ENCODE measurements at regions not wholly inside any gene's neighbourhood (a gene's known extent, or its start where the extent isn't known, plus 50 kb on each side); places are given as distances from the start of the nearest gene placed in this dataset.

DNA sequence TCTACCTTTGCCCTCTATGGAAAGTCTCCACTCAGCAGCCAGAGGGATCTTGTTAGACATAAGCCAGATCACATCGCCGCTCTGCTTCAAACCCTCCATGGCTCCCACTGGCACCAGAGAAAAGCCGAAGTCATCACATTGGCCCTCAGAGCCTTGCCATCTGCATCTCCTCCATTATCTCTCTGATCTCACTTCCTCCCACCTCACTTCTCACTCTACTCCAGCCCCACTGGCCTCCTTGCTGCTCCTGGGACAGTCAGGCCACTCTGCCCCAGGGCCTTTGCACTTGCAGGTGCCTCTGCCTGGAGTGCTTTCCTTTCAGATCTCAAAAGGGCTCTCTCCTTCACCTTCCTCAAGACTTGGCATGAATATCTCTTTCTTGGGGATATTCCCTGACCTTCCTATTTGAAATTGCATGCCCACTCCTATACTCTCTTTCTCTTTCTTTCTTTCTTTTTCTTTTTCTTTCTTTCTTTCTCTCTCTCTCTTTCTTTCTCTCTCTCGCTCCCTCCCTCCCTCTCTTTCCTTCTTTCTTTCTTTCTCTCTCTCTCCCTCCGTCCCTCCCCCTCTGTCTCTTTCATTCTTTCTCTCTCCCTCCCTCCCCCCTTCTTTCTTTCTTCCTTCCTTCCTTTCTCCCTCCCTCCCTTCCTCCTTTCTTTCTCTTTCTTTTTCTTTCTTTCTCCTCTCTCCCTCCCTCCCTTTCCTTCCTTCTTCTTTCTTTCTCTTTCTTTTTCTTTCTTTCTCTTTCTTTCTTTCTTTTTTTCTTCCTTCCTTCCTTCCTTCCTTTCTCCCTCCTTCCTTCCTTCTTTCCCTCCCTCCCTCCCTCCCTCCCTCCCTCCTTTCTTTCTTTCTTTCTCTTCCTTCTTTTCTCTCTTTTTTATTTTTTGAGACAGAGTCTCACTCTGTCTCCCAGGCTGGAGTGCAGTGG, 96.0 kb upstream of the CASZ1 start:
- Mint-ChIP-seq H3K9me3 (no peaks in the 10 kb centered on the region), H3K4me3 (no peak overlapping the region), H3K4me1 (peaks cover 6% of the 10 kb centered on the region), H3K36me3 (ENCODE audit: insufficient read depth) (no peaks in the 10 kb centered on the region), H3K27me3 (peaks cover 46% of the 10 kb centered on the region), H3K27ac (ENCODE audit: low read depth) (no peak overlapping the region)
- ATAC-seq (replicated peaks; ENCODE audit: extremely low read depth, poor library complexity, severe bottlenecking), result no peak
- DNase-seq (ENCODE audit: low spot score in 2 of 2), result no peak

DNA sequence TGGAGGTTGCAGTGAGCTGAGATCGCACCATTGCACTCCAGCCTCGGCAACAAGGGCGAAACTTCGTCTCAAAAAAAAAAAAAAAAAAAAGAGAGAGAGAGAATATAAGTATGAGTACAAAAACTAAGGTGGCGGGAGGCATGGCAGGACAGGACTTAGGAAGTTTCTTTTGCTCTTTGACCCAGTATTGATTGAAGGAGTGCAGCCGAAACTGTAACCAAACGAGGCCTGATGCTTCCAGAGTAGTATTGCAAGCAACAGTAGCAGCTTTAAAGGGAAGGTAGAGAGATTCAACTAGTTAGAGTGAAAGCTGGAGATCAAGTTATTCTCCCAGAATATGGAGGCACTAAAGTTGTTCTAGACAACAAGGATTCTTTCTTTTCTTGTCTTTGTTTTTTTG, 99.2 kb upstream of the CASZ1 start:
- no peaks in the 10 kb centered on the region for H3K9me3 Mint-ChIP-seq
- peaks cover 44% of the 10 kb centered on the region for H3K27me3 Mint-ChIP-seq
- H3K4me3 Mint-ChIP-seq, result no peak overlapping the region
- no peak for DNase-seq (ENCODE audit: low spot score in 2 of 2)
- H3K27ac Mint-ChIP-seq (ENCODE audit: low read depth), result no peak overlapping the region
- peaks cover 2% of the 10 kb centered on the region for H3K36me3 Mint-ChIP-seq (ENCODE audit: insufficient read depth)
- no peaks in the 10 kb centered on the region for H3K4me1 Mint-ChIP-seq
- no peak for ATAC-seq (replicated peaks; ENCODE audit: extremely low read depth, poor library complexity, severe bottlenecking)

DNA sequence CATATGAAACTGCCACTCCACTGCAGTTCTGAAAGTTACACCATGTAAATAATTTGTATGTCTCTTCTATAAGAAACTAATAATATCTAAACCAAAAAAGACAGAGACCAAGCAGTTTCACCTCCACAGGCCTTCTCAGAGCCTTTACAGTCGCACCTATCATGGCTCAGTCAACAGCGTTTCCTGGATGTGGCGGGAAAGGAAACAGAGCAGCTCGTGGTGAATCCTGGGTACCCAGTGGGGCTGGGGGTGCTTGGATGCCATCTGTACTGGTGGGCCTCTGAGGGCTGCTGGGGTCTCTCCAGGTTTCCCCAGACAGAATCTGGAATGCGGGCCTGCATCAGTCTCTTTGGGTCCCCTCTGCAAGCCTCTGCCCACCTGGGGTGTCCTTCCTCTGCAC, 100.2 kb upstream of the CASZ1 start:
- Mint-ChIP-seq H3K27ac (ENCODE audit: low read depth) (no peak overlapping the region), H3K36me3 (ENCODE audit: insufficient read depth) (peaks cover 2% of the 10 kb centered on the region), H3K4me1 (no peaks in the 10 kb centered on the region), H3K27me3 (peaks cover 34% of the 10 kb centered on the region), H3K9me3 (no peaks in the 10 kb centered on the region), H3K4me3 (no peak overlapping the region)
- DNase-seq (ENCODE audit: low spot score in 2 of 2), result no peak
- no peak for ATAC-seq (replicated peaks; ENCODE audit: extremely low read depth, poor library complexity, severe bottlenecking)

DNA sequence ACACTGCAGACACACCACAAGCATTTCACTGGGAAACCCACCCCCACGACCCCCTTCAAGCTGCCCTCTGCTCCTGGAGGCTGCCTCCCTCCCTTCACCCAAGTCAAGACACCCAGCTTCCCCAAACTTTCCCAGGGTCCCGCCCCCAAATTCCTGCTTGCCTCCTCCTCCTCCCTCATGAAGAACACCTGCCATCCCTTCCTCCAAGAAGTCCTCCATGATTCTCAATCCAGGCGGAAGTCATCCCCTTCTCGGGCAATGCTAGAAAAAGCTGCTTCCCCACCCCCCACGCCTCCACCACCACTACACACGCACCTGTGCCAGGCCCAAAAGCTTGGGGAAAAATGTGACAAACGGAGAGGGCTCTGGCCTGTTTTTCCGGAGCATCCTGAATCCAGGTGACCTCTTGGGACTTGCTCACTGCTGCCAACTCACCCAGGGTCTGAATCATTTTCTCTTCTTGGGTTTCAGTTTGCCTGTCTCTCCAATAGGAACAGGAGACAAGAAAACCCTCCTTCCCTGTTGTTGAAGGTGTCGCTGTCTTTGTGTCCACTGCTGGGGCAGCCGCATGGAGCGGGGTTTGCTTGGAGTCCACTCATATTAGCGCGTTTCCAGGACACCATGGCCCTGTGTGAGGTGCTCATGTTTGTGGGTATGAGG, 101.0 kb upstream of the CASZ1 start:
- Mint-ChIP-seq H3K27me3 (peaks cover 26% of the 10 kb centered on the region), H3K4me1 (no peaks in the 10 kb centered on the region), H3K9me3 (no peaks in the 10 kb centered on the region), H3K36me3 (ENCODE audit: insufficient read depth) (peaks cover 2% of the 10 kb centered on the region), H3K4me3 (no peak overlapping the region), H3K27ac (ENCODE audit: low read depth) (no peak overlapping the region)
- ATAC-seq (replicated peaks; ENCODE audit: extremely low read depth, poor library complexity, severe bottlenecking) (no peak), DNase-seq (ENCODE audit: low spot score in 2 of 2) (no peak)

DNA sequence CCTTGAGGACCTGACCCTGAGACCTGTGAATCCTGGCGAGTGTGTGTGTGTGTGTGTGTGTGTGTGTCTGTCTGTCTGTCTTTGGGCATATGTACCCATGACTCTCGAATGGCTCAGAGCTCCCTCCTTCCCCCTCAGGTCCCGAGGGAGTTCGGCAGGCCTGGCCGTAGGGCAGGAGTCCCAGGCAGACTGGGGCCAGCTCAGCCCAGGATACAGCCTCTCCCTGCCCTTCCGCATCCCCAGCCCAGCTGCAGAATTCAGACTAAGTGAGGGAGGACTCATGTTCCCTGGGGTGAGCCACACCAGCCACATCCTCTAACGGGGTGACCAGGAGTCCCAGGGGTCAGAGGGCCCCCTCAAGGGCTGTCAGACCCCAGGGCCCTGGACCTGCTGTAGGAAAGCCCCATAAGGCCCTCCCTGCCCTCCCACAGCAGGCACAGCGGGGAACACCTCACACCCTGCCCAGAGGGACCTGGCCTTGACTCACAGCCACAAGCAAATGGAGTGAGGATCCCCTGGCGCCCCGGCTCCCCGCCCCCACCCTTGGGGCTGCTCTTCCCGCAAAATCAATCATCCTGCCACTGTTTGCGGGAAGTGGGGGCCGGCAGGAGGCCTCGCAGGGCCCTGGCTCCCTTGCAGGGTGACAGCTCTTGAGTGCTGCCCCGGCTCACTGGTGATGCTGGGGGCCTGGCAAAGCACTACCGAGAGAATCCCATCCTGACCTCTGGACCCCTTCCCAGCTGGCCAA, 101.7 kb upstream of the CASZ1 start:
- no peaks in the 10 kb centered on the region for H3K4me1 Mint-ChIP-seq
- DNase-seq (ENCODE audit: low spot score in 2 of 2), result no peak
- no peak for ATAC-seq (replicated peaks; ENCODE audit: extremely low read depth, poor library complexity, severe bottlenecking)

DNA sequence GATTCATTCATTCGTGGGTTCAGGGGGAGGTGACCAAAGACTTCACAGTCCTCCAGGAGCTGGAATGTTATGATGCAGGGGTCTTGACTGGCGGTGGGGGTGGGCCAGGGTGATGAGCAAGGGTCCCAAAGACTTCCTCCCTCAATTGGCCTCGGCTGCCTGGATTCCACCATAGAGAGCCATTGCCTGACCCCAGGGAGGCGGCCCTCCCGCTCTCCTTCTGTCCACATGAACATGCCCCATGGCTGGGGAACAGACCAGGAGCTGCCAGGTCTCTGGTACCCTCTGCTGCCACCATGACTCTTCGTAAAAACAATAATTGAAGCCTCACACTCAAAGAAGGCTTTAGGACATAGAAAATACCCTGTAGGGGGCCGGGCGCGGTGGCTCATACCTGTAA, 102.5 kb upstream of the CASZ1 start:
- Mint-ChIP-seq H3K27me3 (peaks cover 19% of the 10 kb centered on the region), H3K27ac (ENCODE audit: low read depth) (no peak overlapping the region), H3K4me3 (no peak overlapping the region), H3K9me3 (no peaks in the 10 kb centered on the region), H3K36me3 (ENCODE audit: insufficient read depth) (peaks cover 2% of the 10 kb centered on the region), H3K4me1 (peaks cover 2% of the 10 kb centered on the region)
- no peak for ATAC-seq (replicated peaks; ENCODE audit: extremely low read depth, poor library complexity, severe bottlenecking)
- no peak for DNase-seq (ENCODE audit: low spot score in 2 of 2)

More for the DNA sequence above, 101.7 kb upstream of the CASZ1 start:
- no peak overlapping the region for H3K27ac Mint-ChIP-seq (ENCODE audit: low read depth)
- H3K27me3 Mint-ChIP-seq, result peaks cover 19% of the 10 kb centered on the region
- no peak overlapping the region for H3K4me3 Mint-ChIP-seq
- no peaks in the 10 kb centered on the region for H3K9me3 Mint-ChIP-seq
- H3K36me3 Mint-ChIP-seq (ENCODE audit: insufficient read depth), result peaks cover 2% of the 10 kb centered on the region

DNA sequence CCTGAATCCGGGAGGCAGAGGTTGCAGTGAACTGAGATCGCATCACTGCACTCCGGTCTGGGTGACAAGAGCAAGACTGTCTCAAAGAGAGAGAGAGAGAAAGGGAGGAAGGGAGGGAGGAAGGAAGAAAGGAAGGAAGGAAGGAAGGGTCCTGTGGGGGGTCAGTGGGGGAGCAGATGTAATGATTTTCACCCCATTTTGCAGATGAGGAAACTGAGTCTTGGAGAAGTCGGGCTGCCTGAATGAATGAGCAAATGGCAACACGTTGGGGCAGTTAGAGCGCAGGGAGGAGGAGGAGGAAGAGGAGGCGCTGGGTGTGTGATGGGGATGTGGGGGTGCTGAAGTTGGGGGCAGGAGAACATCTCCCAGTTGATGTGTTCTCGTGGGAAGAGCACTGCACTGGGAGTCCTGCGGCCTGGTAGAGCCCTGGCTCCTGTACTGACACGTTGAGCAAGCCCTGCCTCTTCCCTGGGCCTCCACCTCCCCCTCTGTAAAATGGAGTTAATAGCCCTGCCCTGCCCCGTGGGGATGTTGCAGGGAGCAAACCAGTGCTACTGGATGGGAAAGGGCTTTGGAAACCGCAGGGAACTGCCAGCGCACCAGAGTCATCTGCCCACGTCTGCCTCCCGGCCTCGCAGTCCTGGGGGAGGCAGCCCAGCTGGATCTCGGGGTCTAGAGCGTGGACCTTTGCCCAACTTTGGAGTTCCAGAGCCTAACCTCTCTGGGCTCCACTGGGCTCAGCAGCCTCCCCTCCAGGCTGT, 103.2 kb upstream of the CASZ1 start:
- DNase-seq (ENCODE audit: low spot score in 2 of 2), result no peak
- no peaks in the 10 kb centered on the region for H3K9me3 Mint-ChIP-seq
- no peak for ATAC-seq (replicated peaks; ENCODE audit: extremely low read depth, poor library complexity, severe bottlenecking)
- H3K27me3 Mint-ChIP-seq, result peaks cover 19% of the 10 kb centered on the region
- peaks cover 8% of the 10 kb centered on the region for H3K4me1 Mint-ChIP-seq
- no peak overlapping the region for H3K4me3 Mint-ChIP-seq
- H3K36me3 Mint-ChIP-seq (ENCODE audit: insufficient read depth), result peaks cover 2% of the 10 kb centered on the region
- H3K27ac Mint-ChIP-seq (ENCODE audit: low read depth), result no peak overlapping the region

DNA sequence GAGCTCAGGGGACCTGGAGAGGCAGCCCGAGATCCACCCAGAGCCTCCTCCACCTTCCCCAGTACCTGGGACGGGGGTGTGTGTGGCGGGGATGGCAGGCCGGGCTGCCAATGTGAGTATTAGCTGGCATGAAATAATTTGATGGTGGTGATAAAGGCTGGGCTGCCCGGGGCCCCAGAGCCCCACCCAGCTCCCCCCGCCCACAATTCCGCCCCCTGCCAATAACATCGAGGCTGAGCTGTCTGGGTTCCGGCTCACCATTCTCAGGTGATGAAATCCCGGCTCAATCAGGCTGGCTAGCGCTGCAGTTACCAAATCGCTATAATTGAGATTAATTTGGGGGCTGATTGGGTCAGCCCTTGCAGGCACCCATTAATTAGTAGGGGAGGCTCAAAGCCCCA, 103.8 kb upstream of the CASZ1 start:
- no peak overlapping the region for H3K27ac Mint-ChIP-seq (ENCODE audit: low read depth)
- no peak overlapping the region for H3K4me3 Mint-ChIP-seq
- peaks cover 14% of the 10 kb centered on the region for H3K4me1 Mint-ChIP-seq
- H3K9me3 Mint-ChIP-seq, result no peaks in the 10 kb centered on the region
- H3K36me3 Mint-ChIP-seq (ENCODE audit: insufficient read depth), result peaks cover 2% of the 10 kb centered on the region
- ATAC-seq (replicated peaks; ENCODE audit: extremely low read depth, poor library complexity, severe bottlenecking) (no peak), DNase-seq (ENCODE audit: low spot score in 2 of 2) (no peak)
- H3K27me3 Mint-ChIP-seq, result peaks cover 19% of the 10 kb centered on the region

DNA sequence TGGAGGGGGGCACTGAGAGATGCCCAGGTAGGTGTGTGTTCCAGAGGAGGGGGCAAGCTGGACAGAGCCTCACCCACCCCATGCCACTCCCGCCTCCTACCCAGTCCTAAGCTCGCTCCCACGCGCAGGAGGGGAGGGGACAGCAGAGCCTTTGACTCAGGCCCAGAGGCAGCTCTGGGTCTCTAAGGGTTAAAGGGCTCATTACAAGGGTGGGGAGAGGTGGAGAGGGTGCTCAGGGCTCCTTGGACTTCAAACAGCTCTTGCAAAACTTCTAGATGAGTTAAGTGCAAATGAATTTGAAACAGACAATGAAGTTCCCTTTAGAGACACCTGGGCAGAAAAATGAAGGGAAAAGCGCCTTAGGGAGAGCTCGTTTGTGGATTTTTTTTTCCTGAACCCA, 104.2 kb upstream of the CASZ1 start:
- Mint-ChIP-seq H3K4me1 (peaks cover 14% of the 10 kb centered on the region), H3K27me3 (peaks cover 19% of the 10 kb centered on the region), H3K4me3 (no peak overlapping the region), H3K9me3 (no peaks in the 10 kb centered on the region), H3K36me3 (ENCODE audit: insufficient read depth) (peaks cover 2% of the 10 kb centered on the region), H3K27ac (ENCODE audit: low read depth) (no peak overlapping the region)
- DNase-seq (ENCODE audit: low spot score in 2 of 2) (no peak), ATAC-seq (replicated peaks; ENCODE audit: extremely low read depth, poor library complexity, severe bottlenecking) (no peak)

DNA sequence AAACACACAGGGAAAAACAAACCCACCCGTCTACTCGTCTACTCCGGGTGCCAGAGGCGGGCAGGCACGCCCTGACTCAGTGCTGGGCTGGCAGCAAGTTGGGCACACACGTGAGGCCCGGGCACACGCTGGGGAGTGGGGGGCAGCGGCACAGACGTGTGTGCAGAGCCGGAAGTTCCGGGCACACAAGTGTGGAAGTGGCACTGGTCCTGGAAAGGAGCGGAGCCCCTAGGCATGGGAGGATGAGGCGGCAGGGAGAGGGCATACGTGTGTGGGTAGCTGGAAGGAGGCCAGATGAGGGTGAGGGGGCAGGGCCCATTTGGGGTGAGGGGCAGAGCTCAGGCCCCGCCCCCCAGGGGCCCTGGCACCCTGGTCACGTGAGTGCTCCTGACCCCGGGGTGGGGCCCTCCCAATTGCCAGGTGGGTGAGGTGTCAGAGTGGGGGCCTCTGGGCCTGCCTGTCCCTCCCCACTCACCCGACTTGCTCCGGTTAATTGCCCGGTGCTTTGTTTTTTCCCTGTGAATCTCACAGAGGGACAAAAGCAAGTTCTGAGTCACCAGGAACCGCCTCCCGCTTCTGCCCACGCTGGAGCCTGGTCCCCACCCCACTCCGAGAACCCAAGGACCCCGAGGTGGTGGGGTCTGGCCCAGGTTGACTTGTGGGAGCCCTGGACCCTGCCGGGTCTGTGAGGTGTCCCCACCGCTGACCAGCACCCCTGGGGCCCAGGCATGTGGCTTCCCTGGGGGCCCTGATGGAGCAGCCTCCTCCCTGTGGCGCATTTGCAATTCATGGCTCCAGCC, 104.8 kb upstream of the CASZ1 start:
- H3K27ac Mint-ChIP-seq (ENCODE audit: low read depth), result no peak overlapping the region
- ATAC-seq (replicated peaks; ENCODE audit: extremely low read depth, poor library complexity, severe bottlenecking) (no peak), DNase-seq (ENCODE audit: low spot score in 2 of 2) (no peak)
- peaks cover 14% of the 10 kb centered on the region for H3K4me1 Mint-ChIP-seq
- H3K4me3 Mint-ChIP-seq, result no peak overlapping the region
- peaks cover 2% of the 10 kb centered on the region for H3K36me3 Mint-ChIP-seq (ENCODE audit: insufficient read depth)
- H3K9me3 Mint-ChIP-seq, result no peaks in the 10 kb centered on the region
- H3K27me3 Mint-ChIP-seq, result peaks cover 19% of the 10 kb centered on the region

DNA sequence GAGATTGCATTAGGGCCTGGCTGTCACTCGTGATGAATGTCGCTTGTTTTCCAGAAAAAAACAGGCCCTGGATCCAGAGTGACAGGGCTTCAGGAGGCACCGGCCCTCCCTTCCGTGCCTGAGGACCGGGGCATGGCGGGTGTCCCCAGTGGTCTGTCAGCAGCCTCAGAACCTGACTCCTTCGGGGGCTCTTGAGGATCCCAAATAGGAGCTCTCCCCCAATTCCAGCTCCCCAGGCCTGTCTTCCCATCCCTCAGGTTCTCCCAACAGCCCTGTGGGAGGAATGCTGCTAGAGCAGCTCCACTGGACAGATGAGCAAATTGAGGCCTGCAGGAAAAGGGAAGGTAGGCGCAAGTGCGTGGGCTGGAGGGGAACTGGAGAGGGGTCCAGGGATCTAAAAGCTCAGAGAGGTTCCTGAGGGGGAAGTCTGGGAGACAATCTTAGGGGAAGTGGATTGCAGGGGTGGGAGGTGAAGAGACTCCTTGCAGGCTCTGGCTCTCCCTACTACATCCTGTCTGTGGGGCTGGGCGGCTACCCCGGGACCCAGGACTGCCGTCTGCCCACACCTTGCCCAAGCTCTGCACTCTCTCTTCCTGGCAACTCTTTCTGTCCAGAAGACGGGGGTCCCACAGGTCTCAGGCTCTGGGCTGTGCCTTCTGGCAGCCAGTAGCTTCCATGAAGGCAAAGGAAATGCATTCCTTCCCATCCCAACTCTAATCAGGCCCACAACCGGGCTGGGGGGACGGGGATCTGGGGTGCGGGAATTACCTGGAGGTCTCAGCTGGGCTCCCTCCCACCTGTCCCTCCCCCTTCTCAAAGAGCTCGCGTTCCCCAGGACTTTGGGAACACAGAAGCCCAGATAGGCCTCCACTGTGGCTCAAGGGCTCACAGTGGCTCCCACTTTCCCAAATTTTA, 105.7 kb upstream of the CASZ1 start:
- Mint-ChIP-seq H3K4me3 (no peak overlapping the region), H3K27ac (ENCODE audit: low read depth) (no peak overlapping the region), H3K36me3 (ENCODE audit: insufficient read depth) (peaks cover 2% of the 10 kb centered on the region), H3K4me1 (peaks cover 20% of the 10 kb centered on the region), H3K9me3 (no peaks in the 10 kb centered on the region), H3K27me3 (peaks cover 27% of the 10 kb centered on the region)
- ATAC-seq (replicated peaks; ENCODE audit: extremely low read depth, poor library complexity, severe bottlenecking) (no peak), DNase-seq (ENCODE audit: low spot score in 2 of 2) (no peak)

Measured in central memory CD8-positive, alpha-beta T cell (primary cell).